Right renal cortex interstitium (tissue), 3 donors: ENCODE measurements at regions not wholly inside any gene's neighbourhood (a gene's known extent, or its start where the extent isn't known, plus 50 kb on each side); places are given as distances from the start of the nearest gene placed in this dataset.
"Not testable (repeated sequence)": the region's sequence is repeated elsewhere in the genome, so short reads cannot be mapped to it uniquely, and the experiment has no call there.

Experiments used
- DNase-seq, 3 donors: peaks; one replicate each; pipeline ENCODE4 v3.0.0-alpha.2; 2013; ENCODE audit warnings: low read depth in 3 of 3, low spot score in 2 of 3

- no peak for DNase-seq
These were observed 167.3 kb upstream of the TMCC3 start for GRCh38 chr12:94817695-94818075.

GRCh38 chr12:94817201-94817600 is 166.8 kb upstream of the TMCC3 start:
- not testable (repeated sequence) for DNase-seq

- DNase-seq: not testable (repeated sequence)
These were observed 166.4 kb upstream of the TMCC3 start for GRCh38 chr12:94816746-94817145.

GRCh38 chr12:94815958-94816357 is 165.6 kb upstream of the TMCC3 start:
- DNase-seq: no peak

GRCh38 chr12:94815450-94815849 is 165.1 kb upstream of the TMCC3 start:
- DNase-seq: no peak

GRCh38 chr12:94813314-94813713 is 163.0 kb upstream of the TMCC3 start:
- no peak for DNase-seq

GRCh38 chr12:94812345-94812744 is 162.0 kb upstream of the TMCC3 start:
- DNase-seq: no peak

GRCh38 chr12:94811611-94812010 is 161.3 kb upstream of the TMCC3 start:
- no peak for DNase-seq

- DNase-seq: no peak
These were observed 157.6 kb upstream of the TMCC3 start for GRCh38 chr12:94807951-94808350.

GRCh38 chr12:94806617-94807016 is 156.3 kb upstream of the TMCC3 start:
- no peak for DNase-seq

GRCh38 chr12:94805749-94806529 is 155.6 kb upstream of the TMCC3 start:
- DNase-seq: no peak

- no peak for DNase-seq
These were observed 153.6 kb upstream of the TMCC3 start for GRCh38 chr12:94803939-94804338.

GRCh38 chr12:94802796-94803195 is 152.4 kb upstream of the TMCC3 start:
- no peak for DNase-seq

GRCh38 chr12:94801745-94802144 is 151.4 kb upstream of the TMCC3 start:
- no peak for DNase-seq

GRCh38 chr12:94799136-94799535 is 148.8 kb upstream of the TMCC3 start:
- DNase-seq: no peak

GRCh38 chr12:94798113-94798512 is 147.8 kb upstream of the TMCC3 start:
- DNase-seq: no peak

- DNase-seq: no peak
These were observed 145.2 kb upstream of the TMCC3 start for GRCh38 chr12:94795520-94795919.

GRCh38 chr12:94795044-94795443 is 144.7 kb upstream of the TMCC3 start:
- DNase-seq: no peak

GRCh38 chr12:94793191-94793595 is 142.8 kb upstream of the TMCC3 start:
- no peak for DNase-seq

- DNase-seq: no peak
These were observed 142.3 kb upstream of the TMCC3 start for GRCh38 chr12:94792693-94793092.

- no peak for DNase-seq
These were observed 141.6 kb upstream of the TMCC3 start for GRCh38 chr12:94791933-94792332.

- no peak for DNase-seq
These were observed 140.5 kb upstream of the TMCC3 start for GRCh38 chr12:94790825-94791224.

GRCh38 chr12:94790370-94790769 is 140.0 kb upstream of the TMCC3 start:
- DNase-seq: no peak
